ENCODE measurements at regions not wholly inside any gene's neighbourhood (a gene's known extent, or its start where the extent isn't known, plus 50 kb on each side); places are given as distances from the start of the nearest gene placed in this dataset.

DNA sequence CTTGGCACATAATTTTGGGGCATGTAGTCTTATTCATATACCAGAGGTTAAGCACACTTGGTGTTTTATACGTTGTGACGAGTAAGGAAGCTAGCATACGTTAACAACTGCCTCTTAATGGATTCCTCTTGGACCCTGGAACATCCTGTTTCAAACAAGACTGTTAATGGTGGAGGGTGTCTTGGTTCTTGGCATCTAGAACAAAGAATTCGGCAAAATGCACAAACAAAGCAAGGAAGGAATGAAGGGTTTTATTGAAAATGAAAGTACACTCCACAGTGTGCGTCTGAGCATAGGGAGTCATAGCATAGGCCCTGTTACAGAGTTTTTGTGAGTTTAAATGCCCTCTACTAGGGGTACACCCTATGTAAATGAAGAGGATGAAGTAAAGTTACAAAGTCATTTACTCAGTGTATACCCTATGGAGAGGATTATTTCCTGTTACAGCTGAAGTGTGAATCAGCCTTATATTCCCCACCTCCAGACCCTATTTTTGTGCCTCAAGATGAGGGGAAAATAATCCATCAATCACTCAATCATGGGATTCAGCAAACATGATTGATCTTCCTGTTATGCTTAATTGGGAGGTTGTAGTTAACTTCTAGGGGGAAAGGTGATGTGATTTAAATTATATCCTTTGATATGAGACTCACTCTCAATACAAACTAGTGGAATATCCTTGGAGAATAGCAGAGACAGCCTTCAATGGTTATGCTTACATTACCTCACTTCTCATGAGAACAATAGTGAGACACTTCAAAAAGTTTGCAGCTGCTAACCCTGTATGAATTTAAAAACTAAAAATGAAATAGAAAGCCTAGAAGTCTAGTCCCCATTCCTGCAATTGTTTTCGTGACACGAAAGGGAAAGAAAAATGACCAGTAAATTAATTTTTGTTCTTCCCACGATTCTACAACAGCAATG is 84.9 kb upstream of the MYO10 start:
- Histone ChIP-seq H3K27ac (ENCODE audit: low read depth) (no peak overlapping the region), H3K79me2 (replicated peaks; ENCODE audit: insufficient read depth) (no peaks in the 10 kb centered on the region), H4K20me1 (replicated peaks; ENCODE audit: insufficient read depth) (no peaks in the 10 kb centered on the region), H3K4me2 (no peak overlapping the region), H3K4me1 (ENCODE audit: insufficient read depth) (no peaks in the 10 kb centered on the region), H3K9me2 (ENCODE audit: insufficient read depth) (no peaks in the 10 kb centered on the region), H3K4me3 (no peak overlapping the region), H3F3A (replicated peaks; ENCODE audit: low read depth) (no peaks in the 10 kb centered on the region), H3K27me3 (ENCODE audit: insufficient read depth) (no peaks in the 10 kb centered on the region), H3K36me3 (ENCODE audit: insufficient read depth) (no peaks in the 10 kb centered on the region), H2AFZ (peak overlapping the region; percentile 38; the same call in 1 of the 2 replicates)
- Mint-ChIP-seq H3K27ac (no peak overlapping the region), H3K27me3 (ENCODE audit: insufficient read depth, low read depth, poor library complexity) (no peaks in the 10 kb centered on the region), H3K4me1 (no peaks in the 10 kb centered on the region), H3K36me3 (ENCODE audit: low read depth) (no peaks in the 10 kb centered on the region), H3K4me3 (no peak overlapping the region), H3K9me3 (no peaks in the 10 kb centered on the region)
- ATAC-seq (no peak), DNase-seq (ENCODE audit: low spot score) (no peak)
- TF ChIP-seq NANOG (IDR thresholded peaks at IDR 0.05; ENCODE audit: borderline replicate concordance): no peak
- TF ChIP-seq ZNF114 (CRISPR knock-in tag; IDR thresholded peaks at IDR 0.05): no peak
- TF ChIP-seq, protein P1, sequence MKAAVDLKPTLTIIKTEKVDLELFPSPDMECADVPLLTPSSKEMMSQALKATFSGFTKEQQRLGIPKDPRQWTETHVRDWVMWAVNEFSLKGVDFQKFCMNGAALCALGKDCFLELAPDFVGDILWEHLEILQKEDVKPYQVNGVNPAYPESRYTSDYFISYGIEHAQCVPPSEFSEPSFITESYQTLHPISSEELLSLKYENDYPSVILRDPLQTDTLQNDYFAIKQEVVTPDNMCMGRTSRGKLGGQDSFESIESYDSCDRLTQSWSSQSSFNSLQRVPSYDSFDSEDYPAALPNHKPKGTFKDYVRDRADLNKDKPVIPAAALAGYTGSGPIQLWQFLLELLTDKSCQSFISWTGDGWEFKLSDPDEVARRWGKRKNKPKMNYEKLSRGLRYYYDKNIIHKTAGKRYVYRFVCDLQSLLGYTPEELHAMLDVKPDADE (IDR thresholded peaks at IDR 0.05): no peak

DNA sequence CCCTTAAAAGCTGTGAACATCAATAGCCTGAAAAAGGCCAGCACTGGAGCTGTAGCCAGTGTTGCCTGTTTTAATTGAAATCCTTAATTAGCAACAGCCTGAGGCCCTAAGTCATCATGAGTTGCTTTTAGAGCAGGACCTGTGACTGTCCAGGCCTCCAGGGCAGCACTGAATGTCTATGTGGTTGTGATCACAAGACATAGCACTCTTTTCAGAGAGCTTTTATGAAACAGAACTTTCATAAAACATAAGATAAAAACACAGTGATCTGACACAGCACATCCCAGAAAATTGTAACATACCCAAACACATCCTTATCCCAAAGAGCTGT is 85.5 kb upstream of the MYO10 start:
- no peak for DNase-seq (ENCODE audit: low spot score)
- no peak overlapping the region for H3K27ac Mint-ChIP-seq
- H4K20me1 ChIP-seq (replicated peaks; ENCODE audit: insufficient read depth): no peaks in the 10 kb centered on the region
- H3K4me3 Mint-ChIP-seq: no peak overlapping the region
- H3F3A ChIP-seq (replicated peaks; ENCODE audit: low read depth): no peaks in the 10 kb centered on the region
- no peaks in the 10 kb centered on the region for H3K4me1 ChIP-seq (ENCODE audit: insufficient read depth)
- no peaks in the 10 kb centered on the region for H3K9me2 ChIP-seq (ENCODE audit: insufficient read depth)
- peak overlapping the region; percentile 38; the same call in 1 of the 2 replicates for H2AFZ ChIP-seq
- ATAC-seq: no peak
- no peak overlapping the region for H3K4me3 ChIP-seq
- H3K27me3 ChIP-seq (ENCODE audit: insufficient read depth): no peaks in the 10 kb centered on the region
- H3K36me3 ChIP-seq (ENCODE audit: insufficient read depth): no peaks in the 10 kb centered on the region
- no peak overlapping the region for H3K4me2 ChIP-seq
- no peaks in the 10 kb centered on the region for H3K4me1 Mint-ChIP-seq
- H3K27me3 Mint-ChIP-seq (ENCODE audit: insufficient read depth, low read depth, poor library complexity): no peaks in the 10 kb centered on the region
- no peaks in the 10 kb centered on the region for H3K79me2 ChIP-seq (replicated peaks; ENCODE audit: insufficient read depth)
- H3K9me3 Mint-ChIP-seq: no peaks in the 10 kb centered on the region
- no peak overlapping the region for H3K27ac ChIP-seq (ENCODE audit: low read depth)
- H3K36me3 Mint-ChIP-seq (ENCODE audit: low read depth): no peaks in the 10 kb centered on the region
- TF ChIP-seq CREB1 (CRISPR knock-in tag; IDR thresholded peaks at IDR 0.05; ENCODE audit: low read depth): no peak
- TF ChIP-seq, protein P2, sequence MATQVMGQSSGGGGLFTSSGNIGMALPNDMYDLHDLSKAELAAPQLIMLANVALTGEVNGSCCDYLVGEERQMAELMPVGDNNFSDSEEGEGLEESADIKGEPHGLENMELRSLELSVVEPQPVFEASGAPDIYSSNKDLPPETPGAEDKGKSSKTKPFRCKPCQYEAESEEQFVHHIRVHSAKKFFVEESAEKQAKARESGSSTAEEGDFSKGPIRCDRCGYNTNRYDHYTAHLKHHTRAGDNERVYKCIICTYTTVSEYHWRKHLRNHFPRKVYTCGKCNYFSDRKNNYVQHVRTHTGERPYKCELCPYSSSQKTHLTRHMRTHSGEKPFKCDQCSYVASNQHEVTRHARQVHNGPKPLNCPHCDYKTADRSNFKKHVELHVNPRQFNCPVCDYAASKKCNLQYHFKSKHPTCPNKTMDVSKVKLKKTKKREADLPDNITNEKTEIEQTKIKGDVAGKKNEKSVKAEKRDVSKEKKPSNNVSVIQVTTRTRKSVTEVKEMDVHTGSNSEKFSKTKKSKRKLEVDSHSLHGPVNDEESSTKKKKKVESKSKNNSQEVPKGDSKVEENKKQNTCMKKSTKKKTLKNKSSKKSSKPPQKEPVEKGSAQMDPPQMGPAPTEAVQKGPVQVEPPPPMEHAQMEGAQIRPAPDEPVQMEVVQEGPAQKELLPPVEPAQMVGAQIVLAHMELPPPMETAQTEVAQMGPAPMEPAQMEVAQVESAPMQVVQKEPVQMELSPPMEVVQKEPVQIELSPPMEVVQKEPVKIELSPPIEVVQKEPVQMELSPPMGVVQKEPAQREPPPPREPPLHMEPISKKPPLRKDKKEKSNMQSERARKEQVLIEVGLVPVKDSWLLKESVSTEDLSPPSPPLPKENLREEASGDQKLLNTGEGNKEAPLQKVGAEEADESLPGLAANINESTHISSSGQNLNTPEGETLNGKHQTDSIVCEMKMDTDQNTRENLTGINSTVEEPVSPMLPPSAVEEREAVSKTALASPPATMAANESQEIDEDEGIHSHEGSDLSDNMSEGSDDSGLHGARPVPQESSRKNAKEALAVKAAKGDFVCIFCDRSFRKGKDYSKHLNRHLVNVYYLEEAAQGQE (IDR thresholded peaks at IDR 0.05; ENCODE audit: unreplicated experiment): no peak
- TF ChIP-seq, protein P3, sequence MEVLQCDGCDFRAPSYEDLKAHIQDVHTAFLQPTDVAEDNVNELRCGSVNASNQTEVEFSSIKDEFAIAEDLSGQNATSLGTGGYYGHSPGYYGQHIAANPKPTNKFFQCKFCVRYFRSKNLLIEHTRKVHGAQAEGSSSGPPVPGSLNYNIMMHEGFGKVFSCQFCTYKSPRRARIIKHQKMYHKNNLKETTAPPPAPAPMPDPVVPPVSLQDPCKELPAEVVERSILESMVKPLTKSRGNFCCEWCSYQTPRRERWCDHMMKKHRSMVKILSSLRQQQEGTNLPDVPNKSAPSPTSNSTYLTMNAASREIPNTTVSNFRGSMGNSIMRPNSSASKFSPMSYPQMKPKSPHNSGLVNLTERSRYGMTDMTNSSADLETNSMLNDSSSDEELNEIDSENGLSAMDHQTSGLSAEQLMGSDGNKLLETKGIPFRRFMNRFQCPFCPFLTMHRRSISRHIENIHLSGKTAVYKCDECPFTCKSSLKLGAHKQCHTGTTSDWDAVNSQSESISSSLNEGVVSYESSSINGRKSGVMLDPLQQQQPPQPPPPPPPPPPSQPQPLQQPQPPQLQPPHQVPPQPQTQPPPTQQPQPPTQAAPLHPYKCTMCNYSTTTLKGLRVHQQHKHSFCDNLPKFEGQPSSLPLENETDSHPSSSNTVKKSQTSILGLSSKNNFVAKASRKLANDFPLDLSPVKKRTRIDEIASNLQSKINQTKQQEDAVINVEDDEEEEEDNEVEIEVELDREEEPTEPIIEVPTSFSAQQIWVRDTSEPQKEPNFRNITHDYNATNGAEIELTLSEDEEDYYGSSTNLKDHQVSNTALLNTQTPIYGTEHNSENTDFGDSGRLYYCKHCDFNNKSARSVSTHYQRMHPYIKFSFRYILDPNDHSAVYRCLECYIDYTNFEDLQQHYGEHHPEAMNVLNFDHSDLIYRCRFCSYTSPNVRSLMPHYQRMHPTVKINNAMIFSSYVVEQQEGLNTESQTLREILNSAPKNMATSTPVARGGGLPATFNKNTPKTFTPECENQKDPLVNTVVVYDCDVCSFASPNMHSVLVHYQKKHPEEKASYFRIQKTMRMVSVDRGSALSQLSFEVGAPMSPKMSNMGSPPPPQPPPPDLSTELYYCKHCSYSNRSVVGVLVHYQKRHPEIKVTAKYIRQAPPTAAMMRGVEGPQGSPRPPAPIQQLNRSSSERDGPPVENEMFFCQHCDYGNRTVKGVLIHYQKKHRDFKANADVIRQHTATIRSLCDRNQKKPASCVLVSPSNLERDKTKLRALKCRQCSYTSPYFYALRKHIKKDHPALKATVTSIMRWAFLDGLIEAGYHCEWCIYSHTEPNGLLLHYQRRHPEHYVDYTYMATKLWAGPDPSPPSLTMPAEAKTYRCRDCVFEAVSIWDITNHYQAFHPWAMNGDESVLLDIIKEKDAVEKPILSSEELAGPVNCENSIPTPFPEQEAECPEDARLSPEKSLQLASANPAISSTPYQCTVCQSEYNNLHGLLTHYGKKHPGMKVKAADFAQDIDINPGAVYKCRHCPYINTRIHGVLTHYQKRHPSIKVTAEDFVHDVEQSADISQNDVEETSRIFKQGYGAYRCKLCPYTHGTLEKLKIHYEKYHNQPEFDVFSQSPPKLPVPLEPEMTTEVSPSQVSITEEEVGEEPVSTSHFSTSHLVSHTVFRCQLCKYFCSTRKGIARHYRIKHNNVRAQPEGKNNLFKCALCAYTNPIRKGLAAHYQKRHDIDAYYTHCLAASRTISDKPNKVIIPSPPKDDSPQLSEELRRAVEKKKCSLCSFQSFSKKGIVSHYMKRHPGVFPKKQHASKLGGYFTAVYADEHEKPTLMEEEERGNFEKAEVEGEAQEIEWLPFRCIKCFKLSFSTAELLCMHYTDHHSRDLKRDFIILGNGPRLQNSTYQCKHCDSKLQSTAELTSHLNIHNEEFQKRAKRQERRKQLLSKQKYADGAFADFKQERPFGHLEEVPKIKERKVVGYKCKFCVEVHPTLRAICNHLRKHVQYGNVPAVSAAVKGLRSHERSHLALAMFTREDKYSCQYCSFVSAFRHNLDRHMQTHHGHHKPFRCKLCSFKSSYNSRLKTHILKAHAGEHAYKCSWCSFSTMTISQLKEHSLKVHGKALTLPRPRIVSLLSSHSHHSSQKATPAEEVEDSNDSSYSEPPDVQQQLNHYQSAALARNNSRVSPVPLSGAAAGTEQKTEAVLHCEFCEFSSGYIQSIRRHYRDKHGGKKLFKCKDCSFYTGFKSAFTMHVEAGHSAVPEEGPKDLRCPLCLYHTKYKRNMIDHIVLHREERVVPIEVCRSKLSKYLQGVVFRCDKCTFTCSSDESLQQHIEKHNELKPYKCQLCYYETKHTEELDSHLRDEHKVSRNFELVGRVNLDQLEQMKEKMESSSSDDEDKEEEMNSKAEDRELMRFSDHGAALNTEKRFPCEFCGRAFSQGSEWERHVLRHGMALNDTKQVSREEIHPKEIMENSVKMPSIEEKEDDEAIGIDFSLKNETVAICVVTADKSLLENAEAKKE (CRISPR knock-in tag; IDR thresholded peaks at IDR 0.05): no peak
- TF ChIP-seq, protein P1 (IDR thresholded peaks at IDR 0.05): no peak
- TF ChIP-seq EZH2 (IDR thresholded peaks at IDR 0.05; ENCODE audit: low read depth, unreplicated experiment): no peak
- TF ChIP-seq ZNF331 (CRISPR knock-in tag; IDR thresholded peaks at IDR 0.05; ENCODE audit: low read depth): no peak
